HG03025 (cell line): ENCODE measurements at regions not wholly inside any gene's neighbourhood (a gene's known extent, or its start where the extent isn't known, plus 50 kb on each side); places are given as distances from the start of the nearest gene placed in this dataset.

Experiments used
- ATAC-seq: cut with Tn5 transposase; IDR thresholded peaks from one replicate; pipeline ENCODE4 v1.9.1; 2021; ENCODE audit warnings: mild to moderate bottlenecking, moderate library complexity; ENCODE audit not compliant: unreplicated experiment, low FRiP score

GRCh38 chr3:66672830-66673229, 172.0 kb upstream of the LRIG1 start:
- no peak for ATAC-seq

DNA sequence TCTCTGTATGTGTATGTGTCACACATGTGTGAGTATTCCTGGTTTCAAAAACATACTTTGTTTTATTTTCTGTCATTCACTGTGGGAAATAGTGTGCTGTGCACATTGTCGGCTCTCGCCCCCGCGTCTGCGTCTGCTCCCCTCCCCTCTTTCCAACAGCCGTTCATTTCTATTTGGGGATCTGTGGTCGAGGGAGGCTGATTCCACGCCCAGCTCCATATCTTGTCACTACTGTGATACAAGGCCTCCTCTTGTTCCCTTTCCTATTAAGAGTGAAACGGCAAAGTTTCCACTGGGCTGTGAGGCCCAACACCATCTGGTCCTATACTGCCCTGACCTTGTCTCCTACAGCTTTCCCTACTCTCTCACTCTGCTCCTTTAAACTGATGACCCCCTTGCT, 172.5 kb upstream of the LRIG1 start:
- ATAC-seq, result no peak

DNA sequence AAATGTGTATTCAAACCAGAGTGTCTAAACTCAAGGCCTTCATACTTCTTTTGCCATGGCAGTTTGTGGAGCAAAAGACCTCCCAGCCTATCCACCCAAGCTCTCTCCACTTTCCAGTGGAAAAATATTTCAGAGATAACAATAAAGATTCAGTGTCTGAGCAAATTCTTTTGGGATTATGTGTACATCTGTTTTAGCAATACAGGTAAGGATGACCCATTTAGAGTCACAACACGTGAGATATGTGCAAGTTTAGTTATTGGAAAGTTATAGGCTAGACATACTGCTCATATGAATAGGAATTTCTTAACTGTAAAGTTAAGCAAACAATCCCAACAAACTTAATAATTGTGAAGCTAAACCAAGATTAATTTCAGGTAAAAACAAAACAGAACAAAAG, 174.5 kb upstream of the LRIG1 start:
- ATAC-seq, result no peak

DNA sequence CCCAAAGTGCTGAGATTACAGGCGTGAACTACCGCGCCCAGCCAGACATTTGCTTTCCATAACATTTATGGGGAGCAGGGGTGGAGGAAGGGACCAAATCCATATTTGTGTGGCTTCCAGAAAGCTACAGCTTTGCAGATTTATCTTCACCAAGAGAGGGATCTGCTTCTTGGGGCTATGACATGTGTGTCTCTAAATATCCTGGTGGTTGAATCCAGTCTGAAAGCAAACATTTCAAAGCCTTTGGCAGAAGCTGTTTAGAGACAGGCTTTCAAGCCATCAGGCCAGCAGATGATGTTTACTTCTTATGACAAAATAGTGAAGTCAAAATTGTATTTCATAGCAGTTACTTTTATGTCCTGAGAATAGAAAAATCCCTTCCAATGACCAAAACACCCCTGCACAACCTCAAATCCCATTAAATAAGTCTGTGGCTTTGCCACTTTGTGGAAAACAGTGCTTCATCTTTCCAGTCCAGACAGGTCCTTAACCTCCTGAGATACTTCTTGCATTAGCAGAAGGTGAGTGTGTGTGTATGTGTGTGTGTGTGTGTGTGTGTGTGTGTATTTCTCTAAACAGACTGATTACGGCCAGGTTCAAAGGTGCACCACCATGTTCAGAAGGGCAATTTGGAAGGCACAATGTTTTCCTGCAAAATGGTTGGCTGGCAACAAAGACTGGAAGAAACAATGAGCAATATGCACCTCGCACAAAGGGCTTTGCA, 191.4 kb upstream of the LRIG1 start:
- ATAC-seq, result no peak

DNA sequence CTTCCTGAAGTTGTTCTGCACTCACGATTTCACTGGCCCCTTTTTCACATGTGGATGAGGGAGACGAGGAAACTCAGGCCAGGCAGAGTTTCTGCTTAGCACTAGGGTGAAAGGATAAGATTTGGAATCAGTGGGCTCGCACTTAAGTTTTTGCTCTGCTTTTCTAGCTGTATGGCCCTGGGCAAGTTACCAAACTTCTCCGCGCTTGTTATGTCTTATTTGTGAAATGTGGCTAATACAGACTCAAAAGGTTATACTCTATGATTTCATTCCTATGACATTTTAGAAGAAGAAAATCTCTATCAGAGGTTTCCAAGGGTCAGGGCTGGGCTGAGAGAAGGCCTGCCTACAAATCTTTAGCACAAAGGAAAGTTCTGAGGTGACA, 191.9 kb upstream of the LRIG1 start:
- ATAC-seq, result no peak

GRCh38 chr3:66693461-66694031, 192.7 kb upstream of the LRIG1 start:
- no peak for ATAC-seq

GRCh38 chr3:66702126-66702525, 201.3 kb upstream of the LRIG1 start:
- no peak for ATAC-seq

GRCh38 chr3:66703501-66703900, 202.7 kb upstream of the LRIG1 start:
- no peak for ATAC-seq

- no peak for ATAC-seq
Observed at GRCh38 chr3:66705076-66705475, 204.3 kb upstream of the LRIG1 start.

GRCh38 chr3:66706890-66707289, 206.1 kb upstream of the LRIG1 start:
- no peak for ATAC-seq

GRCh38 chr3:66709532-66709931, 208.7 kb upstream of the LRIG1 start:
- ATAC-seq, result no peak

GRCh38 chr3:66712210-66712609, 211.4 kb upstream of the LRIG1 start:
- no peak for ATAC-seq

GRCh38 chr3:66713921-66714320, 213.1 kb upstream of the LRIG1 start:
- no peak for ATAC-seq

GRCh38 chr3:66715806-66716205, 215.0 kb upstream of the LRIG1 start:
- ATAC-seq, result no peak

DNA sequence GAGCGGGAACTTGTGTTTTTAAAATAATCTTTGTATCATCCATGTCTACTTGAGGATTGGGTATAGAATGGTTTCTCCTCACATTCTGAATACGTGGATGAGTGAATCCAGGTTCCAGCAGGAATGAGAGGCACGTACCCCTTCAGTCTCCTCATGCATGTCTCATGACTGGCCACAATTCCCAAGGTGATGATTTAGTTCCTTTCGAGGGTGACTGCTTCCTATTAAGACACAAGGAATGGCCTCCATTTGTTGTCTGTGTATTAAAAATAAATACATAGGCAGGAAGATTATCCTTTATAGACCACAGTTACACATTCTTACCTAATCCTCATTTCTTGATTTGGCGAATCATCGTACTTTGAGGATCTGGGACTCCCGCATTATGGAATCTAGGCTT, 217.0 kb upstream of the LRIG1 start:
- no peak for ATAC-seq

DNA sequence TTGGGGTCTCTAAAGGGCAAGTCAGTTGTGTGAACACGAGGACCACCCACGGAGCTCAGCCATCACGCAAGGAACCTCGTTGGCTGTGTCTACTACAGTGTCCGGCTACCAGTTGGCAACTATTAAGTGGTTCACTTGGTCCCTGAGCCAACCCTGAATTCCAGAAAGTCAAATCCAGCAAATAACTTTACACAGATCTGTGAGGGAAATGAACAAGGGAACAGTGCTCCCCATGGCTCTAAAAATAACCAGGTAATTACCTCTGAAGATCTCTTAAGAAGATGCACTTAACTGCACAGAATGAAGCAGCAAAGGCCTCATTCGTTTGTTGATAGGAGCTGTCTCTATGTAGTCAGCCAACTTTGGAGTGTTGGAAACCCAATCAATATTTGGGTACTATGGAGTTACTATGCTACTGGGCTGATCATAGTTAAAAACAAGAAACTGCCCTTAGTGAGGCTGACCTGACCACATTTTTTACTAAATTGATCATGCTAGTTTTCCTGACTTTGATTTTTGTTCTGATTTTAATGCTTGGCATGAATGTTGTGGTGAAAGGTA, 219.1 kb upstream of the LRIG1 start:
- ATAC-seq, result no peak

DNA sequence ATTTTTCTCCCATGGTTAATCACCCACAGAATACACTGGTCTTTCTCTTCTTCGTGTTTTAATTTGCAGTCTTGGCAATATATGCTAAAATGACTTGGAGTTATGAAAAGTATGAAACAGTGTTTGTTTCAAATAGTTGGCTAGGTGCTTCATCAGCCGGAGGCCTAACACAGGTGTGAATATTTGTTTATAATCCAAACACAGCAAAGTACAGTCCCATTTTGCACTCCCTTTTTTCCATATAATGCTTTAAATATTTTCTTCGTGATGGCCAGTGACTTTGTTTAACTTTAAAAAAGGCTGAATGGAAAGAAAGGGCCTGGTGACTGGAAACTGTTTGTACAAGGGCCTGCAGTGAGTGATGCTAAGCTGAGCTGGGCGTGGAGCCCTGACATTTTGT, 219.7 kb upstream of the LRIG1 start:
- no peak for ATAC-seq

GRCh38 chr3:66722675-66723074, 221.9 kb upstream of the LRIG1 start:
- ATAC-seq, result no peak

DNA sequence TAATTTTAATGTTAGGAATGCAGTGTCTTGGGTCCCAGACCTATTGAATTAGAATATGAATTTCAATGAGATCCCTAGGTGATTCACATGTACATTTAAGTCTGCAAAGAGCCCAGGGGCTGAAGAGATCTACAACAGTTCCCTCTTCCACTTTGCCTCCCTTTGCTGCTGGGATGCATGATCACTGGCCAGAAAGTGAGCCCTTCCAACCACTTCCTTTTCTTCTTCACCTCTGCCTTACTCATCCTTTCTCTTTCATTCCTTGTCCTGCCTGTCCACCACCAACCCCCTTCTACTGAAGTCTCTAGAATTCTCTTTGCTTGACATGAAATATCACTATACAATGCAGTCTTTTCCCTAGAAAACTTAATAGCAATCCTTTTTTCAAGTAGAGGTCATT, 222.4 kb upstream of the LRIG1 start:
- no peak for ATAC-seq

DNA sequence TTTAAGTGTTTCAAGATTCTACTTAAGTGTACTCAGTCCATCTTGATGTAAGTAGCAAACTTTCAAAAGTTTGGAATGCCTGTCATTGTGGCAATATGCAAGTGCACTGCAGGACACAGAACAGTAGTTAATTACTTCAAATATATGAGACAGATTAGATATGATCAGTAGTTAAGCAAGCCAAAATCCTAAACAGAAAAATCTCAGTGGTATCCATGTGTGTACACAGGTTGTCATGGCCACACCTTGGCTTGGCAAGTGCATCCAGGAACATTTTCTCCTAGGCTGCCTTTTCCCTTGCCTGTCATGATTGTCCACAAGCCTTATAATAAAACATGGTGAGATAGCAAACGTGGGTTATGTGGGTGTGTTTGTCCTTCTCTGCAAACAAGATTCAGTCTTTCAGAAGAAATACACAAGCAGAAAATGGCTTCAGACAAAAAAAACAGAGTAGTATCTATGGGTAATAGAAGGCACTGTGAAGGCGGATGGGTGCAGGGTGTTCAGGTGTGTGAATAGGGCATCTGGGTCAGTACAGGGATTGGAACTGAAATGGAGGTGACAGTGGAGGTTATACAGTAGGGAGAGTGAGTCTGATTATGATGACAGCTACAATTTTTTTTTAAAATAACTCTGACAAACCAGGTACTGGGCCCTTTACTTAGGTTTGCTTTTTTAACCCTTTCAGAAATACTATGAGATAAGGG, 229.0 kb upstream of the LRIG1 start:
- no peak for ATAC-seq

- ATAC-seq, result no peak
Observed at GRCh38 chr3:66738625-66739365, 238.0 kb upstream of the LRIG1 start.
